HG03097 (cell line): ENCODE measurements at regions not wholly inside any gene's neighbourhood (a gene's known extent, or its start where the extent isn't known, plus 50 kb on each side); places are given as distances from the start of the nearest gene placed in this dataset.
"Not testable (repeated sequence)": the region's sequence is repeated elsewhere in the genome, so short reads cannot be mapped to it uniquely, and the experiment has no call there.

ENCODE experiments used
- ATAC-seq: cut with Tn5 transposase; IDR thresholded peaks from one replicate; pipeline ENCODE4 v1.9.1; 2021; ENCODE audit not compliant: unreplicated experiment, low FRiP score

DNA sequence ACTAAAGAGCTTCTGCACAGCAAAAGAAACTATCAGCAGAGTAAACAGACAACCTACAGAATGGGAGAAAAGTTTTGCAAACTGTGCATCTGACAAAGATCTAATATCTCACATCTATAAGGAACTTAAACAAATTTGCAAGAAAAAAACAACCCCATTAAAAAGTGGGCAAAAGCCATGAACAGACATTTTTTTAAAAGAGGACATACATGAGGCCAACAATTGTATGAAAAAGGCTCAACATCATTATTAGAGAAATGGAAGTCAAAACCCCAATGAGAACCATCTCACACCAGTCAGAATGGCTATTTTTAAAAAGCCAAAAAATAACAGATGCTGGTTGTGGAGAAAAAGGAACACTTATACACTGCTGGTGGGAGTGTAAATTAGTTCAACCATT, 483.8 kb downstream of the ADCYAP1 start:
- not testable (repeated sequence) for ATAC-seq

GRCh38 chr18:1392046-1392445, 487.4 kb downstream of the ADCYAP1 start:
- no peak for ATAC-seq

- ATAC-seq = no peak
Observed at GRCh38 chr18:1392865-1393734, 488.4 kb downstream of the ADCYAP1 start.

GRCh38 chr18:1393929-1394328, 489.3 kb downstream of the ADCYAP1 start:
- ATAC-seq = no peak

- no peak for ATAC-seq
Observed at GRCh38 chr18:1394426-1394825, 489.8 kb downstream of the ADCYAP1 start.

DNA sequence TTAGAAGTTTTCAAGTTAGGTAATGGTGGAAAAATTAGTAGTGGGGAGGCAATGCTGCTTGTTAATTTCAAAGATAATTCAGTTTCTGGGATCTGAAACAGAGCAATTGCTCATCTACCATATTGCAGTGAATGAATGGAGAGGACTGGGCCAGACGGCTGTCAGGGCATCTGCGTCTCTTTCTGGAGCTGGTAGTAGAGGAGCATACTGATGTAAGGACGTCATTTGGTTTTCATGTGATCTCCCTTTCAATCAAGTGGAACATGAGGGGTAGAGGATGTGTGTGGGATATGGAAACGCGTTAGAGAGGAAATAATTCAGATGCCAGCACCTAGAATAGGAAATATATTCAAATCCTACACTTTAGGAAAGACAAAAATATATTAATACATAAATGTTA, 490.3 kb downstream of the ADCYAP1 start:
- no peak for ATAC-seq

- no peak for ATAC-seq
Observed at GRCh38 chr18:1408376-1408775, 503.7 kb downstream of the ADCYAP1 start.

DNA sequence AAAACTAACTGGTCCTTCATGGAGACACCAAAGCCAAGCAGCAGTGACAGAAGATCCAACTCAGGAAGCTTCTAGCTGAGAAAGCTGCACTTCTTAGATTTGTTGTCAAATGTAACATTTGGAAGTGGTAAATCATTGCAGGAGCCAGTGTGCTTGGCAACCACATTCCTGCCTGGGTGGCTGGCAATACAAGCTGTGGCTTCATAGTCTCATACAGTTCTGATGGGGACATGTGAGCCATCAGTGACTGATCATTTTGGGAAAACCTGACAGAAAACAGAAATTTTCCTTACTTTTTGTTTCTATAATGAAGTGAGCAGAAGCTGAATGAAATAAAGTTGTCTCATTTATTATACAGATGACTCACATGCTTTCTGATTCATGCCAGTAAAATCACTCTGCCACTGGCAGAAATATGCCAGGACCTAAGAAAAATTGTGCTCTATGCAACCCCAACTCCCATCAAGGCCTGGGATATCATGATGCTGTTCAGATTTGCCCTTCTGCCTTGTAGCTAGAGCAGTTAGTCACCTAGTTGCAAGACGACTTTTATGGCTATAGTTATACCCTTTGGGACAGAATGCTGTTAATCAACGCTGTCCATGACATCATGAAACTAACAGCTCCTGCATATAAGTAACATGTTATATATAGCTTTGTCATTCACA, 508.1 kb downstream of the ADCYAP1 start:
- ATAC-seq = no peak

GRCh38 chr18:1413323-1413675, 508.6 kb downstream of the ADCYAP1 start:
- ATAC-seq = no peak

GRCh38 chr18:1416074-1416473, 511.4 kb downstream of the ADCYAP1 start:
- ATAC-seq = no peak

- ATAC-seq = no peak
Observed at GRCh38 chr18:1421502-1421901, 516.8 kb downstream of the ADCYAP1 start.

- ATAC-seq = no peak
Observed at GRCh38 chr18:1422634-1423033, 518.0 kb downstream of the ADCYAP1 start.

GRCh38 chr18:1425679-1426078, 521.0 kb downstream of the ADCYAP1 start:
- no peak for ATAC-seq

GRCh38 chr18:1435487-1435886, 530.8 kb downstream of the ADCYAP1 start:
- ATAC-seq = no peak

DNA sequence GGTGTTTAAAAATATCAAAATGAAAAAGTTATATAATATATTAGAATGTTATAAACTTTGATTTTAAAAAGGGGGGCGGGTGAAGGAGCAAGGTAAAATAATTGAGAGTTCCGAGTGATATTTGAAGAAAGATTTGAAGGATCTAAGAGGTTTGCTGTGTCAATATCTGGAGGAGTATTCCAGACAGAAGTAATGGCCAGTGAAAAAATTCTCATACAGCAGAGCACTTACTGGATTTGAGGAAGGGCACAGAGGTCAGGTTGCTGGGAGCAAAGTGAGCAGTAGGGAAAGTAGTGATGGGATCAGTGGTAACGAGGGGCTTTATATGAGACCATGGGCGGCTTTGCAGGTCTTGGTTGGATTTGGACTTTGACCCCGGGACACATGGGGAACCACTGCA, 531.5 kb downstream of the ADCYAP1 start:
- ATAC-seq = no peak

- no peak for ATAC-seq
Observed at GRCh38 chr18:1438458-1438910, 533.8 kb downstream of the ADCYAP1 start.

- ATAC-seq = no peak
Observed at GRCh38 chr18:1438967-1439366, 534.3 kb downstream of the ADCYAP1 start.

DNA sequence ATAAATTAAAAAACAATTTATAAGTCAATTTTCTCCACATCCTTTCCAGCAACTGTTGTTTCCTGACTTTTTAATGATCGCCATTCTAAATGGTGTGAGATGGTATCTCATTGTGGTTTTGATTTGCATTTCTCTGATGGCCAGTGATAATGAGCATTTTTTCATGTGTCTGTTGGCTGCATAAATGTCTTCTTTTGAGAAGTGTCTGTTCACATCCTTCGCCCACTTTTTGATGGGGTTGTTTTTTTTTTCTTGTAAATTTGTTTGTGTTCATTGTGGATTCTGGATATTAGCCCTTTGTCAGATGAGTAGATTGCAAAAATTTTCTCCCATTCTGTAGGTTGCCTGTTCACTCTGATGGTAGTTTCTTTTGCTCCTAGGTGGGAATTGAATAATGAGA, 539.4 kb downstream of the ADCYAP1 start:
- ATAC-seq = not testable (repeated sequence)

DNA sequence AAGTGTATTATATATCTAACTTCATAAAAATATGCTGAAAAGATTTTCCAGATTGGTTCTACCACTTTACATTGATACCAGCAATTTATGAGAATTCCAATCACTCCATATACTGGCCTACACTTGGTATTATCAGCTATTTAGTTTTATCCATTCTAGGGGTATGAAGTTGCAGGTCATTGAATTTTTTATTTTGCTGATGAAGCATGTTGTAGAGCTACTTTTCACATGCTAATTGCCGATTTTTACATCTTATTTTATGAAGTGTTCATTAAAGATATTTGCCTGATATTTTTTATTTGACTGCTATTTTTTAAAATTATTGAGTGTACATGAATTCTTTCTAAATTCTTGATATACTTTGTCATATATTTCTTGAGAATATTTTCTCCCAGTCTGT, 542.1 kb downstream of the ADCYAP1 start:
- no peak for ATAC-seq

- no peak for ATAC-seq
Observed at GRCh38 chr18:1452821-1453220, 548.1 kb downstream of the ADCYAP1 start.

- ATAC-seq = no peak
Observed at GRCh38 chr18:1455605-1456004, 550.9 kb downstream of the ADCYAP1 start.

GRCh38 chr18:1458547-1458946, 553.9 kb downstream of the ADCYAP1 start:
- no peak for ATAC-seq
